Ovary (tissue), 7 donors: ENCODE measurements at regions not wholly inside any gene's neighbourhood (a gene's known extent, or its start where the extent isn't known, plus 50 kb on each side); places are given as distances from the start of the nearest gene placed in this dataset.

ENCODE experiments used
- DNase-seq, 5 donors: peaks; one replicate each; pipeline ENCODE4 v3.0.0-alpha.2; 2019 to 2020
- H3K27ac ChIP-seq, 2 donors: fragments of 200-600 bp; one replicate each; pipeline versions ENCODE4 v1.5.1 to v1.8.0; 2019 to 2022
- H3K27me3 ChIP-seq: fragments of 200-600 bp; one replicate; pipeline ENCODE4 v1.8.0; 2022
- H3K36me3 ChIP-seq: fragments of 200-600 bp; sonication (generic); one replicate; pipeline ENCODE4 v1.5.1; 2019
- H3K4me1 ChIP-seq: one replicate; pipeline ENCODE4 v1.8.1; 2013; ENCODE audit warnings: mild to moderate bottlenecking, moderate library complexity; ENCODE audit not compliant: insufficient read depth
- H3K4me3 ChIP-seq: fragments of 200-600 bp; sonication (generic); one replicate; pipeline ENCODE4 v1.5.1; 2017
- H3K9me3 ChIP-seq, 2 donors: fragments of 200-600 bp in 1 of 2; sonication (generic) in 1 of 2; one replicate each; pipeline versions ENCODE4 v1.5.1 to v1.8.1; 2013 to 2019; ENCODE audit warnings: mild to moderate bottlenecking in 1 of 2, moderate library complexity in 1 of 2
- EP300 ChIP-seq: sonication (generic); formaldehyde crosslinking; IDR thresholded peaks from one replicate; pipeline ENCODE4 v1.6.1; 2017; ENCODE audit warnings: antibody characterized with exemption
- POLR2A ChIP-seq: fragments of 450-650 bp; IDR thresholded peaks from one replicate; pipeline ENCODE4 v1.6.1; 2017; ENCODE audit warnings: antibody characterized with exemption, mild to moderate bottlenecking, moderate library complexity
- WGBS, 3 donors: extraction: QIAGEN DNeasy Blood & Tissue Kit in 1 of 3; methylation state at CpG; one replicate each; pipeline versions ENCODE4 v1.1.5 to v1.1.7; 2013 to 2017; 5-methylcytosine and 5-hydroxymethylcytosine counted together
- intact Hi-C, 4 donors: fragments of 100-400 bp; cut with DNase I; formaldehyde crosslinking; loops; one replicate each; pipeline versions ENCODE4 v1.11.0 to v1.15.1; 2022 to 2023
- TF ChIP-seq, protein P1 (sequence below), 3 donors: fragments of 450-650 bp in 2 of 3; fragments of 200-600 bp in 1 of 3; IDR thresholded peaks; one replicate each; pipeline versions ENCODE4 v1.5.1 to v1.8.0; 2016 to 2022; ENCODE audit warnings: antibody characterized with exemption in 3 of 3, mild to moderate bottlenecking in 1 of 3
- donor health status: DM: no; HTN: no; CAD: no; lungs with moderate emphysema.
- donor health status: DM: no; HTN: no; CAD: no.
- donor health status: Bipolar disorder and iron deficiency.
- donor health status: DM: no; HTN: no; CAD: no.
- donor health status: DM: yes; HTN: yes; CAD: no.

- no peak for DNase-seq
- intact Hi-C loops = no loop called here
These were observed 333.4 kb upstream of the PKN2 start for GRCh38 chr1:88350648-88351047.

GRCh38 chr1:88351960-88352359, 332.1 kb upstream of the PKN2 start:
- no peaks in the 10 kb centered on the region for H3K27me3 ChIP-seq
- peaks cover 3% of the 10 kb centered on the region for H3K4me1 ChIP-seq
- no peak overlapping the region for H3K27ac ChIP-seq
- TF ChIP-seq POLR2A = no peak
- TF ChIP-seq, protein P1, sequence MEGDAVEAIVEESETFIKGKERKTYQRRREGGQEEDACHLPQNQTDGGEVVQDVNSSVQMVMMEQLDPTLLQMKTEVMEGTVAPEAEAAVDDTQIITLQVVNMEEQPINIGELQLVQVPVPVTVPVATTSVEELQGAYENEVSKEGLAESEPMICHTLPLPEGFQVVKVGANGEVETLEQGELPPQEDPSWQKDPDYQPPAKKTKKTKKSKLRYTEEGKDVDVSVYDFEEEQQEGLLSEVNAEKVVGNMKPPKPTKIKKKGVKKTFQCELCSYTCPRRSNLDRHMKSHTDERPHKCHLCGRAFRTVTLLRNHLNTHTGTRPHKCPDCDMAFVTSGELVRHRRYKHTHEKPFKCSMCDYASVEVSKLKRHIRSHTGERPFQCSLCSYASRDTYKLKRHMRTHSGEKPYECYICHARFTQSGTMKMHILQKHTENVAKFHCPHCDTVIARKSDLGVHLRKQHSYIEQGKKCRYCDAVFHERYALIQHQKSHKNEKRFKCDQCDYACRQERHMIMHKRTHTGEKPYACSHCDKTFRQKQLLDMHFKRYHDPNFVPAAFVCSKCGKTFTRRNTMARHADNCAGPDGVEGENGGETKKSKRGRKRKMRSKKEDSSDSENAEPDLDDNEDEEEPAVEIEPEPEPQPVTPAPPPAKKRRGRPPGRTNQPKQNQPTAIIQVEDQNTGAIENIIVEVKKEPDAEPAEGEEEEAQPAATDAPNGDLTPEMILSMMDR (IDR thresholded peaks at IDR 0.05) = no peak
- no peak for TF ChIP-seq EP300
- intact Hi-C loops = no loop called here
- 38 to 56% (median 43%) methylated on average over 3 of the region's 3 CpGs for WGBS, 3 donors
- H3K4me3 ChIP-seq = no peak overlapping the region
- no peak for DNase-seq
- no peaks in the 10 kb centered on the region for H3K36me3 ChIP-seq
- no peaks in the 10 kb centered on the region for H3K9me3 ChIP-seq

More at GRCh38 chr1:88350648-88351047, 333.4 kb upstream of the PKN2 start:
- TF ChIP-seq, protein P1 (IDR thresholded peaks at IDR 0.05) = no peak
- TF ChIP-seq EP300 (no peak), POLR2A (no peak)
- Histone ChIP-seq H3K27ac (no peak overlapping the region), H3K4me3 (no peak overlapping the region), H3K4me1 (peaks cover 3% of the 10 kb centered on the region), H3K27me3 (no peaks in the 10 kb centered on the region), H3K9me3 (no peaks in the 10 kb centered on the region), H3K36me3 (no peaks in the 10 kb centered on the region)
- 92 to 94% (median 93%) methylated on average over 2 of the region's 2 CpGs for WGBS, 3 donors

DNA sequence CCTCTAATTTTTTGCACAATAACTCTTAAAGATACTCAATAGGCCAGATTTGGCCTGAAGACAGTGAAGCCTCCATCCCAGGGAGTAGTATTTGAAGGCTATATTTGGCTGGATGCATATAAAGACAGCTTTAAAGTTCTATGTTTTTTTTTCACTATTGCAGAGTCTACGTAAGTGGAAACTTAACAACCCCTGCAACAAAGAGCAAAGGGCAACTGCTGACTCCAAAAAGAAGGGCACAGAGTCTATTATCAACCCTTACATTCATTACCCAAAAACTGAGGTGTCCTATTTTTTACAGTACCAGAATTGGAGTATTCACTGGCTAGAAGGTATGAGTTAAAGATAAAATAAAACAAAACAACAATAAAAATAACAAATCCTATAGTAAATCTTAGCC, 329.8 kb upstream of the PKN2 start:
- DNase-seq = no peak
- H3K27ac ChIP-seq = no peak overlapping the region
- no peaks in the 10 kb centered on the region for H3K36me3 ChIP-seq
- WGBS, 3 donors = 46 to 65% (median 54%) methylated on average over 1 of the region's 1 CpG
- peaks cover 3% of the 10 kb centered on the region for H3K4me1 ChIP-seq
- TF ChIP-seq, protein P1 (IDR thresholded peaks at IDR 0.05) = no peak
- TF ChIP-seq POLR2A = no peak
- no peak for TF ChIP-seq EP300
- H3K27me3 ChIP-seq = no peaks in the 10 kb centered on the region
- no peak overlapping the region for H3K4me3 ChIP-seq
- no peaks in the 10 kb centered on the region for H3K9me3 ChIP-seq
- intact Hi-C loops = no loop called here

DNA sequence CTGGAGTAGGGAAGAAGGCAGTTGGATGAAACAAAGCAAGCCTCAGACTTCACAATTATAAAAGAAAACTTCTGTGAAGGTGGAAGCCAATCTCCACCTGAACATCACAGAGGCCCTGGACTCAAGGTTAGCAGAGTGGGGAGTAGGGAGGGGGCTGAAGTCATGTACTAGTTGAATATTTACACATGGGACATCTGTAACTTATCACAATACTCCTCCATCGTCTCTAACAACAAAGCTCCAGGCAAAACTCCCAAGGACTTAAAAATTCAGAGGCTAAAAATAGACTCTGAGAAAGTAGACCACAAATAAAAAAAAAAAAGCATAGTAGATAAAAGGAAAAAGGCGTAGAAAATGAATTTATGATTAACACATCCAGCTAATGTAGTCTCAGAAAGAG, 326.3 kb upstream of the PKN2 start:
- 3 to 7% (median 4%) methylated on average over 2 of the region's 2 CpGs for WGBS, 3 donors
- TF ChIP-seq, protein P1 (IDR thresholded peaks at IDR 0.05) = no peak
- no peak for TF ChIP-seq POLR2A
- TF ChIP-seq EP300 = no peak
- intact Hi-C loops = no loop called here
- Histone ChIP-seq H3K27ac (no peak overlapping the region), H3K36me3 (no peaks in the 10 kb centered on the region), H3K4me3 (no peak overlapping the region), H3K27me3 (no peaks in the 10 kb centered on the region), H3K4me1 (peaks cover 3% of the 10 kb centered on the region), H3K9me3 (no peaks in the 10 kb centered on the region)
- peak in 4 of 5 donors; percentile 24 to 43 (median 28) for DNase-seq
